ENCODE measurements at regions not wholly inside any gene's neighbourhood (a gene's known extent, or its start where the extent isn't known, plus 50 kb on each side); places are given as distances from the start of the nearest gene placed in this dataset.
A peak's percentile ranks its signal among the peaks of the same experiment; 100 is the strongest.

- TF ChIP-seq CTCF (IDR thresholded peaks at IDR 0.05; ENCODE audit: unreplicated experiment), result no peak
- no TSS peak for BruUV-seq (replicated peaks)
- H3K4me1 Mint-ChIP-seq (ENCODE audit: insufficient read depth, unreplicated experiment), result no peaks in the 10 kb centered on the region
- H3K9me3 Mint-ChIP-seq (ENCODE audit: unreplicated experiment), result no peaks in the 10 kb centered on the region
- H3K27ac Mint-ChIP-seq (ENCODE audit: low read depth, unreplicated experiment), result no peak overlapping the region
- no peak overlapping the region for H3K4me3 Mint-ChIP-seq (ENCODE audit: unreplicated experiment)
- H3K27me3 Mint-ChIP-seq (ENCODE audit: insufficient read depth, unreplicated experiment), result no peaks in the 10 kb centered on the region
- H3K36me3 Mint-ChIP-seq (ENCODE audit: insufficient read depth, unreplicated experiment), result no peaks in the 10 kb centered on the region
- ChIA-PET POLR2A (no interaction called here), CTCF (interaction anchor here (0.7 to 1.5 kb wide), 2 partner anchors 17 to 258 kb away, joined by 4 to 6 read pairs; no protein-coding TSS in a partner anchor)
- intact Hi-C loops (cut with micrococcal nuclease), result loop anchor here (10.0 kb wide), 2 partner anchors 304 to 1566 kb away; no protein-coding TSS in a partner anchor
- DNase-seq (ENCODE audit: unreplicated experiment), result no peak
These were observed 211.1 kb upstream of the ZNF804B start for GRCh38 chr7:88548399-88548798.

- no peak overlapping the region for H3K27ac Mint-ChIP-seq (ENCODE audit: low read depth, unreplicated experiment)
These were observed 212.7 kb upstream of the ZNF804B start for GRCh38 chr7:88546808-88547207.

DNA sequence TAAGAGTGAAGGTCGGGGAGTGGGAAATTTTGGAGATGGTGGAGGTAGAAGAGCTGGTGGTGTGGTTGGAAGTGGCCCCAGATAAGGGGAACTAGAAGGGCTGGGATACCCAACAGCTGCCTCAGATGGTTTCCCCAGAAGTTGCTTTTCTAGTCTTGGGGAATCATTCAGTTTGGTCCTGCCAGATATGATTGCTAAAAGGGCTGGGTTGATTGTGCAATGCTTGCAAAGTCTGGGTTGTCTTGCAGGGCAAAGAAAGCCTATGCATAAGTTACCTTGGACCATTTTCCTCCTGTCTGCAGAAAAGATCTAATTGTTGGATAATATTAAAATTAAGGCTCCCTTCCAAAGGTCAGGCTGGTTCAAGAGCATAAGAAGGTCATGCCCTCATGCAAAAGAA, 213.8 kb upstream of the ZNF804B start:
- ChIA-PET CTCF (interaction anchor here (0.9 kb wide), 1 partner anchor 32 kb away, joined by 3 read pairs; no protein-coding TSS in a partner anchor), POLR2A (no interaction called here)
- no peaks in the 10 kb centered on the region for H3K9me3 Mint-ChIP-seq (ENCODE audit: unreplicated experiment)
- H3K4me1 Mint-ChIP-seq (ENCODE audit: insufficient read depth, unreplicated experiment), result no peaks in the 10 kb centered on the region
- H3K27ac Mint-ChIP-seq (ENCODE audit: low read depth, unreplicated experiment), result no peak overlapping the region
- no peaks in the 10 kb centered on the region for H3K27me3 Mint-ChIP-seq (ENCODE audit: insufficient read depth, unreplicated experiment)
- no peak for TF ChIP-seq CTCF (IDR thresholded peaks at IDR 0.05; ENCODE audit: unreplicated experiment)
- no peaks in the 10 kb centered on the region for H3K36me3 Mint-ChIP-seq (ENCODE audit: insufficient read depth, unreplicated experiment)
- intact Hi-C loops (cut with micrococcal nuclease), result loop anchor here (1.0 to 10.0 kb wide), 3 partner anchors 290 to 1569 kb away; no protein-coding TSS in a partner anchor
- BruUV-seq (replicated peaks), result no TSS peak
- no peak for DNase-seq (ENCODE audit: unreplicated experiment)
- no peak overlapping the region for H3K4me3 Mint-ChIP-seq (ENCODE audit: unreplicated experiment)

More at GRCh38 chr7:88546808-88547207, 212.7 kb upstream of the ZNF804B start:
- Mint-ChIP-seq H3K36me3 (ENCODE audit: insufficient read depth, unreplicated experiment) (no peaks in the 10 kb centered on the region), H3K27me3 (ENCODE audit: insufficient read depth, unreplicated experiment) (no peaks in the 10 kb centered on the region), H3K4me3 (ENCODE audit: unreplicated experiment) (no peak overlapping the region), H3K9me3 (ENCODE audit: unreplicated experiment) (no peaks in the 10 kb centered on the region), H3K4me1 (ENCODE audit: insufficient read depth, unreplicated experiment) (no peaks in the 10 kb centered on the region)
- POLR2A ChIA-PET, result no interaction called here
- peak; percentile 65 for TF ChIP-seq CTCF (IDR thresholded peaks at IDR 0.05; ENCODE audit: unreplicated experiment)
- intact Hi-C loops (cut with micrococcal nuclease), result loop anchor here (1.0 to 10.0 kb wide), 3 partner anchors 288 to 1568 kb away; no protein-coding TSS in a partner anchor
- BruUV-seq (replicated peaks), result no TSS peak
- peak; percentile 63 for DNase-seq (ENCODE audit: unreplicated experiment)
- CTCF ChIA-PET, result interaction anchor here (0.7 to 1.4 kb wide), 2 partner anchors 281 to 1166 kb away, joined by 3 read pairs; no protein-coding TSS in a partner anchor

- H3K9me3 Mint-ChIP-seq (ENCODE audit: unreplicated experiment), result no peaks in the 10 kb centered on the region
- no peak overlapping the region for H3K27ac Mint-ChIP-seq (ENCODE audit: low read depth, unreplicated experiment)
- TF ChIP-seq CTCF (IDR thresholded peaks at IDR 0.05; ENCODE audit: unreplicated experiment), result no peak
- H3K4me1 Mint-ChIP-seq (ENCODE audit: insufficient read depth, unreplicated experiment), result no peaks in the 10 kb centered on the region
- intact Hi-C loops (cut with micrococcal nuclease), result loop anchor here (10.0 kb wide), 2 partner anchors 295 to 1575 kb away; no protein-coding TSS in a partner anchor
- ChIA-PET POLR2A (no interaction called here), CTCF (interaction anchor here (0.6 kb wide), 2 partner anchors 183 to 205 kb away, joined by 3 to 4 read pairs; no protein-coding TSS in a partner anchor)
- H3K4me3 Mint-ChIP-seq (ENCODE audit: unreplicated experiment), result no peak overlapping the region
- no TSS peak for BruUV-seq (replicated peaks)
- H3K27me3 Mint-ChIP-seq (ENCODE audit: insufficient read depth, unreplicated experiment), result no peaks in the 10 kb centered on the region
- DNase-seq (ENCODE audit: unreplicated experiment), result no peak
- H3K36me3 Mint-ChIP-seq (ENCODE audit: insufficient read depth, unreplicated experiment), result no peaks in the 10 kb centered on the region
These were observed 219.5 kb upstream of the ZNF804B start for GRCh38 chr7:88540012-88540411.
